PC-9 (cell line): ENCODE measurements at regions not wholly inside any gene's neighbourhood (a gene's known extent, or its start where the extent isn't known, plus 50 kb on each side); places are given as distances from the start of the nearest gene placed in this dataset.

Source experiments
- EZH2 ChIP-seq: fragments of 200-600 bp; sonication (generic); IDR thresholded peaks from 2 replicates; pipeline ENCODE4 v1.8.0; 2017; ENCODE audit warnings: antibody characterized with exemption, low read depth
- TF ChIP-seq, protein P1 (sequence below): fragments of 200-600 bp; sonication (generic); conservative IDR thresholded peaks from 2 replicates; pipeline ENCODE4 v1.6.1; 2017; ENCODE audit warnings: mixed run types, antibody characterized with exemption, mild to moderate bottlenecking, moderate library complexity

DNA sequence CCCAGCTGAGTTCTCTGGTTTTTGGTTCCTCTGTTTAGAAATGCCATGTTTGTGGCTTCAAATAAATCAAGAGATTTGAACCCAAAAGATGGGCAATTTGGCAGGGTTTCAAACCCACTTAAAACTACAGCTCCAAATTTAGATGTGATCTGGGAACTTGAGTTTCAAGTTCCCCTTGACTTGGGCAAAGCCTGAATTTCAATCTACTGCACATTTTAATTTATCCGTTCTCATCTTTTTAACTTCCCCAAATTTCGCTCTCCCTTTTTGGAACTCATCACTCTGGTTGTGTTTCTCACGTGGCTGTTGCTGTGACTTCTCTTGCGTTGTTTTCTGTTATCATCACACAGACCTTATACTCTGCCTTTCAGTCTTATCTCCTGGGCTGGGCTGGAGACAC, 230.9 kb downstream of the CDC5L start:
- TF ChIP-seq, protein P1, sequence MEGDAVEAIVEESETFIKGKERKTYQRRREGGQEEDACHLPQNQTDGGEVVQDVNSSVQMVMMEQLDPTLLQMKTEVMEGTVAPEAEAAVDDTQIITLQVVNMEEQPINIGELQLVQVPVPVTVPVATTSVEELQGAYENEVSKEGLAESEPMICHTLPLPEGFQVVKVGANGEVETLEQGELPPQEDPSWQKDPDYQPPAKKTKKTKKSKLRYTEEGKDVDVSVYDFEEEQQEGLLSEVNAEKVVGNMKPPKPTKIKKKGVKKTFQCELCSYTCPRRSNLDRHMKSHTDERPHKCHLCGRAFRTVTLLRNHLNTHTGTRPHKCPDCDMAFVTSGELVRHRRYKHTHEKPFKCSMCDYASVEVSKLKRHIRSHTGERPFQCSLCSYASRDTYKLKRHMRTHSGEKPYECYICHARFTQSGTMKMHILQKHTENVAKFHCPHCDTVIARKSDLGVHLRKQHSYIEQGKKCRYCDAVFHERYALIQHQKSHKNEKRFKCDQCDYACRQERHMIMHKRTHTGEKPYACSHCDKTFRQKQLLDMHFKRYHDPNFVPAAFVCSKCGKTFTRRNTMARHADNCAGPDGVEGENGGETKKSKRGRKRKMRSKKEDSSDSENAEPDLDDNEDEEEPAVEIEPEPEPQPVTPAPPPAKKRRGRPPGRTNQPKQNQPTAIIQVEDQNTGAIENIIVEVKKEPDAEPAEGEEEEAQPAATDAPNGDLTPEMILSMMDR = no peak
- no peak for TF ChIP-seq EZH2
